Gastroesophageal sphincter (tissue), 4 donors: ENCODE measurements at regions not wholly inside any gene's neighbourhood (a gene's known extent, or its start where the extent isn't known, plus 50 kb on each side); places are given as distances from the start of the nearest gene placed in this dataset.

Experiments used
- ATAC-seq: fragments of 150-250 bp; one replicate; pipeline ENCODE4 v1.9.1; 2016; ENCODE audit warnings: mild to moderate bottlenecking, moderate library complexity
- H3K27ac ChIP-seq, 4 donors: fragments of 200-600 bp; sonication (generic) in 3 of 4; 1 replicate in 3 of 4; 2 replicates in 1 of 4; pipeline ENCODE4 v1.5.1; 2016 to 2019
- H3K27me3 ChIP-seq: fragments of 200-600 bp; sonication (generic); one replicate; pipeline ENCODE4 v1.5.1; 2019
- H3K36me3 ChIP-seq, 2 donors: fragments of 200-600 bp; sonication (generic); one replicate each; pipeline ENCODE4 v1.5.1; 2019; ENCODE audit warnings: control low read depth in 1 of 2
- H3K4me1 ChIP-seq, 3 donors: fragments of 200-600 bp; sonication (generic); 1 replicate in 2 of 3; 2 replicates in 1 of 3; pipeline ENCODE4 v1.5.1; 2016 to 2019; ENCODE audit warnings: control low read depth in 2 of 3
- H3K4me3 ChIP-seq, 2 donors: fragments of 200-600 bp; sonication (generic); one replicate each; pipeline ENCODE4 v1.5.1; 2019; ENCODE audit warnings: mild to moderate bottlenecking in 1 of 2, moderate library complexity in 1 of 2
- H3K9me3 ChIP-seq, 3 donors: fragments of 200-600 bp; sonication (generic); one replicate each; pipeline ENCODE4 v1.5.1; 2017 to 2019; ENCODE audit warnings: control low read depth in 2 of 3
- EP300 ChIP-seq: sonication (generic); formaldehyde crosslinking; IDR thresholded peaks from one replicate; pipeline ENCODE4 v1.6.1; 2017; ENCODE audit warnings: antibody characterized with exemption, mild to moderate bottlenecking
- POLR2A ChIP-seq, 2 donors: fragments of 450-650 bp; IDR thresholded peaks; one replicate each; pipeline ENCODE4 v1.6.1; 2017; ENCODE audit warnings: antibody characterized with exemption in 2 of 2, mild to moderate bottlenecking in 2 of 2, moderate library complexity in 1 of 2
- POLR2AphosphoS5 ChIP-seq: sonication (generic); formaldehyde crosslinking; IDR thresholded peaks from one replicate; pipeline ENCODE4 v1.6.1; 2017; ENCODE audit warnings: antibody characterized with exemption
- WGBS, 2 donors: methylation state at CpG; one replicate each; pipeline ENCODE4 v1.1.5; 2018; ENCODE audit warnings: low coverage in 1 of 2; 5-methylcytosine and 5-hydroxymethylcytosine counted together
- TF ChIP-seq, protein P1 (sequence below), 4 experiments: fragments of 200-600 bp in 2 of 4; fragments of 450-650 bp in 2 of 4; sonication (generic) in 1 of 4; IDR thresholded peaks; one replicate each; pipeline ENCODE4 v1.5.1; 2017 to 2019; ENCODE audit warnings: antibody characterized with exemption in 4 of 4, mild to moderate bottlenecking in 2 of 4, moderate library complexity in 2 of 4

- Histone ChIP-seq H3K27ac (no peak overlapping the region), H3K9me3 (no peaks in the 10 kb centered on the region), H3K36me3 (no peaks in the 10 kb centered on the region), H3K4me1 (no peaks in the 10 kb centered on the region), H3K4me3 (no peak overlapping the region), H3K27me3 (no peaks in the 10 kb centered on the region)
- 96 to 97% methylated on average over 3 of the region's 3 CpGs for WGBS, 2 donors
- no peak for ATAC-seq
- no peak for TF ChIP-seq POLR2AphosphoS5
- TF ChIP-seq POLR2A (IDR thresholded peaks at IDR 0.05) = no peak
- TF ChIP-seq, protein P1, sequence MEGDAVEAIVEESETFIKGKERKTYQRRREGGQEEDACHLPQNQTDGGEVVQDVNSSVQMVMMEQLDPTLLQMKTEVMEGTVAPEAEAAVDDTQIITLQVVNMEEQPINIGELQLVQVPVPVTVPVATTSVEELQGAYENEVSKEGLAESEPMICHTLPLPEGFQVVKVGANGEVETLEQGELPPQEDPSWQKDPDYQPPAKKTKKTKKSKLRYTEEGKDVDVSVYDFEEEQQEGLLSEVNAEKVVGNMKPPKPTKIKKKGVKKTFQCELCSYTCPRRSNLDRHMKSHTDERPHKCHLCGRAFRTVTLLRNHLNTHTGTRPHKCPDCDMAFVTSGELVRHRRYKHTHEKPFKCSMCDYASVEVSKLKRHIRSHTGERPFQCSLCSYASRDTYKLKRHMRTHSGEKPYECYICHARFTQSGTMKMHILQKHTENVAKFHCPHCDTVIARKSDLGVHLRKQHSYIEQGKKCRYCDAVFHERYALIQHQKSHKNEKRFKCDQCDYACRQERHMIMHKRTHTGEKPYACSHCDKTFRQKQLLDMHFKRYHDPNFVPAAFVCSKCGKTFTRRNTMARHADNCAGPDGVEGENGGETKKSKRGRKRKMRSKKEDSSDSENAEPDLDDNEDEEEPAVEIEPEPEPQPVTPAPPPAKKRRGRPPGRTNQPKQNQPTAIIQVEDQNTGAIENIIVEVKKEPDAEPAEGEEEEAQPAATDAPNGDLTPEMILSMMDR (IDR thresholded peaks at IDR 0.05) = no peak
- no peak for TF ChIP-seq EP300
Measured at GRCh38 chr9:108270561-108270960, 585.2 kb downstream of the ACTL7B start.

DNA sequence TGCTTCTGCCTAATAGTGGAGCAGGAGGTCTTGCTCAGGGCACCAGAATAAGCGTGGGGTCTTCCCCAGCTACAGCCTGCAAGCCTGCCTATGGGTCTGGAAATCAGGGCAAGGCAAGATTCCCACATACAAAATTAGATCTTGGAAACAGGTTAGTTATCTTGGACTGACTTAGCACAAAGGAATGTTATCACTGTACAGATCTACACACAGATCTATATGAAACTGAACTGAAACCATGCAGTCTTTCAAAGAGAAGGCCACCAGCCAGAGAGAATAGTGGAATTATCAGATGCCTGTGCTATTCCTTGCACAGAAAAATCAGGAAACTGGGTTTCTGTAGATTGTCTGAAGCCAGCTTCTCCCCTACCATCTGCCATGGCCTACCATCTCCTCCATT is 585.7 kb downstream of the ACTL7B start:
- Histone ChIP-seq H3K27ac (no peak overlapping the region), H3K36me3 (no peaks in the 10 kb centered on the region), H3K9me3 (no peaks in the 10 kb centered on the region), H3K4me3 (no peak overlapping the region), H3K27me3 (no peaks in the 10 kb centered on the region), H3K4me1 (no peaks in the 10 kb centered on the region)
- WGBS, 2 donors = no CpG with 5 or more reads among the region's 1 CpG
- ATAC-seq = no peak
- TF ChIP-seq POLR2A (IDR thresholded peaks at IDR 0.05) (no peak), EP300 (no peak), POLR2AphosphoS5 (no peak)
- TF ChIP-seq, protein P1 (IDR thresholded peaks at IDR 0.05) = no peak

GRCh38 chr9:108269371-108269770 is 586.4 kb downstream of the ACTL7B start:
- Histone ChIP-seq H3K36me3 (no peaks in the 10 kb centered on the region), H3K4me3 (no peak overlapping the region), H3K4me1 (no peaks in the 10 kb centered on the region), H3K27ac (no peak overlapping the region), H3K27me3 (no peaks in the 10 kb centered on the region), H3K9me3 (no peaks in the 10 kb centered on the region)
- TF ChIP-seq EP300 (no peak), POLR2AphosphoS5 (no peak), POLR2A (IDR thresholded peaks at IDR 0.05) (no peak)
- TF ChIP-seq, protein P1 (IDR thresholded peaks at IDR 0.05) = no peak
- WGBS, 2 donors = 90% methylated on average over 1 of the region's 1 CpG; no CpG with 5 or more reads in 1 of the 2 donors
- ATAC-seq = no peak

DNA sequence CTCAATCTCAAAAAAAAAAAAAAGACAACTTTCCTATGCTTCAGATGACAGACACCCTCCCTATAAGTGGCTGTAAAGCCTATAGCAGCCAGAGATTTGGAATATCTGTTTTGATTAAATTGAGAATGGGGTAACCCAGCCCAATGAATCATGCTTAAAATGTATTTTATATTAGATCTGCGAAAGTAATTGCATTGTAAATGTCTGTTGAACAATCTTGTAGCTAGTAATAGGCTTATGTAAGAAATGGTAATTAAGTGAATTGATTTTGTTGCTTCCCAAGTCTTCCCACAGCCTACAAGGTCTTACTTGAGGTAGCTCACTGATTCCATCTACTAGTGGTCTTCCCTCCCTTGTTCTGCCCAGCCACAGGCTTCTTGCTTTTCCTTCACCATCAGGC is 590.7 kb downstream of the ACTL7B start:
- TF ChIP-seq POLR2A (IDR thresholded peaks at IDR 0.05) = no peak
- TF ChIP-seq, protein P1 (IDR thresholded peaks at IDR 0.05) = no peak
- no peak for TF ChIP-seq EP300
- ATAC-seq = no peak
- no peaks in the 10 kb centered on the region for H3K36me3 ChIP-seq
- 86 to 91% methylated on average over 1 of the region's 1 CpG for WGBS, 2 donors
- H3K27ac ChIP-seq = no peak overlapping the region
- H3K4me3 ChIP-seq = no peak overlapping the region
- no peaks in the 10 kb centered on the region for H3K9me3 ChIP-seq
- H3K4me1 ChIP-seq = no peaks in the 10 kb centered on the region
- no peaks in the 10 kb centered on the region for H3K27me3 ChIP-seq

DNA sequence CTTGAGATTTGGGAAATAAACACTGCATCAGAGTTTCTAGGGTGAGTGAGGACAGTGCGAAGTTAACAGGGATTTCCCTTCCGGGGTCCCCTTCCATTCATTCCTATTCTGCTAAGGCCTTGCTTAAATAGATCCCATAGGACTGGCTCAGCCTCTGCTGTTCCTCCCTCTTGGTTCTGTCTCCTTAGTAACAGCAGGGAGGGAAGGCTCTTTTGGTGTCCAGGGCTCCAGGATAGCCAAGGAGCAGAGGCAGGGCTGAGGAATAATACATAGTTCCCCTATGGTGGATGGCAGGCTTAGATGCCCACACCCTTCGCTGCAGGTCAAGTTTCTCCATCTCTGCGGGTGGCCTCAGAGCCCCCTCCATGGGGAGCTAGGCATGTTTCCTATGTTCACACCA is 591.7 kb downstream of the ACTL7B start:
- ATAC-seq = no peak
- no peak overlapping the region for H3K27ac ChIP-seq
- no peak for TF ChIP-seq POLR2A (IDR thresholded peaks at IDR 0.05)
- TF ChIP-seq, protein P1 (IDR thresholded peaks at IDR 0.05) = no peak
- no peak for TF ChIP-seq POLR2AphosphoS5
- no peak for TF ChIP-seq EP300
- 96 to 100% methylated on average over 4 of the region's 4 CpGs for WGBS, 2 donors
- H3K4me3 ChIP-seq = no peak overlapping the region
- H3K27me3 ChIP-seq = no peaks in the 10 kb centered on the region
- H3K36me3 ChIP-seq = no peaks in the 10 kb centered on the region
- H3K9me3 ChIP-seq = no peaks in the 10 kb centered on the region
- no peaks in the 10 kb centered on the region for H3K4me1 ChIP-seq
